H1 (cell line): ENCODE measurements at regions not wholly inside any gene's neighbourhood (a gene's known extent, or its start where the extent isn't known, plus 50 kb on each side); places are given as distances from the start of the nearest gene placed in this dataset.

Experiments used
- CTCF ChIA-PET: fragments of 300-600 bp; sonication (Branson Sonifier 250); formaldehyde crosslinking; loops from one replicate; lab custom pipeline; 2021; ENCODE audit not compliant: partially characterized antibody; lab: Charles Lee
- POLR2A ChIA-PET: fragments of 300-600 bp; sonication (Branson Sonifier 250); formaldehyde crosslinking; loops from one replicate; lab custom pipeline; 2021; ENCODE audit warnings: inconsistent platforms; ENCODE audit not compliant: partially characterized antibody; lab: Charles Lee
- DNase-seq, 2 experiments: peaks; one replicate each; pipeline versions ENCODE4 v3.0.0 to v3.0.0-alpha.2; 2010 to 2022; ENCODE audit warnings: low spot score in 2 of 2, low read depth in 1 of 2, mixed read lengths in 1 of 2
- FAIRE-seq: peaks from 2 replicates; lab custom pipeline; 2011; peaks lifted over from hg19 to GRCh38; lab: Jason Lieb, UNC
- H2AFZ ChIP-seq: 2 replicates; pipeline ENCODE4 v1.8.1; 2012; ENCODE audit warnings: low read length, inconsistent platforms
- H2AK5ac ChIP-seq: 2 replicates; pipeline ENCODE4 v1.6.1; 2013; ENCODE audit warnings: low read depth, low read length
- H2BK120ac ChIP-seq: replicated peaks from 2 replicates; pipeline ENCODE3; 2013; ENCODE audit warnings: low read depth, low read length, inconsistent platforms
- H2BK12ac ChIP-seq: 2 replicates; pipeline ENCODE4 v1.6.1; 2013; ENCODE audit warnings: low read depth, low read length
- H2BK15ac ChIP-seq: 2 replicates; pipeline ENCODE4 v1.6.1; 2013; ENCODE audit warnings: low read length
- H2BK20ac ChIP-seq: 2 replicates; pipeline ENCODE4 v1.6.1; 2013; ENCODE audit warnings: low read length
- H2BK5ac ChIP-seq: 2 replicates; pipeline ENCODE4 v1.6.1; 2013; ENCODE audit warnings: low read depth, low read length
- H3K14ac ChIP-seq: 2 replicates; pipeline ENCODE4 v1.6.1; 2013; ENCODE audit warnings: inconsistent platforms; ENCODE audit not compliant: insufficient read length
- H3K18ac ChIP-seq: 2 replicates; pipeline ENCODE4 v1.6.1; 2013; ENCODE audit warnings: low read length; ENCODE audit errors: extremely low read depth
- H3K23ac ChIP-seq: 2 replicates; pipeline ENCODE4 v1.6.1; 2013; ENCODE audit warnings: inconsistent platforms; ENCODE audit not compliant: insufficient read length
- H3K23me2 ChIP-seq: 2 replicates; pipeline ENCODE4 v1.6.1; 2013; ENCODE audit warnings: low read depth, low read length
- H3K27ac ChIP-seq: 2 replicates; pipeline ENCODE4 v1.6.1; 2011; ENCODE audit warnings: low read depth, low read length, inconsistent platforms
- H3K27me3 ChIP-seq, 4 experiments: replicated peaks in 1 of 4; 1 replicate in 1 of 4; 2 replicates in 3 of 4; pipeline versions ENCODE4 v1.6.1 to v1.8.1; 2011 to 2013; ENCODE audit warnings: low read length in 3 of 4, mild to moderate bottlenecking in 3 of 4, inconsistent platforms in 2 of 4, mixed read lengths in 2 of 4, moderate library complexity in 1 of 4; ENCODE audit not compliant: control insufficient read depth in 3 of 4, insufficient read depth in 3 of 4; ENCODE audit errors: extremely low read depth in 1 of 4
- H3K36me3 ChIP-seq, 4 experiments: 2 replicates each; pipeline versions ENCODE4 v1.6.1 to v1.8.1; 2011 to 2013; ENCODE audit warnings: mild to moderate bottlenecking in 4 of 4, low read length in 3 of 4, moderate library complexity in 2 of 4, control low read depth in 1 of 4, inconsistent platforms in 1 of 4; ENCODE audit not compliant: insufficient read depth in 4 of 4, control insufficient read depth in 2 of 4
- H3K4ac ChIP-seq: replicated peaks from 2 replicates; pipeline ENCODE3; 2013; ENCODE audit warnings: low read length, low read depth, mixed read lengths, inconsistent platforms; ENCODE audit not compliant: insufficient read length
- H3K4me1 ChIP-seq, 4 experiments: replicated peaks in 1 of 4; 1 replicate in 1 of 4; 2 replicates in 3 of 4; pipeline versions ENCODE4 v1.6.1 to v1.8.1; 2011 to 2013; ENCODE audit warnings: low read length in 3 of 4, inconsistent platforms in 2 of 4, mixed read lengths in 1 of 4; ENCODE audit not compliant: insufficient read depth in 4 of 4, control insufficient read depth in 3 of 4
- H3K4me2 ChIP-seq, 2 experiments: 2 replicates each; pipeline versions ENCODE4 v1.6.1 to v1.8.1; 2011 to 2013; ENCODE audit warnings: low read depth in 2 of 2, low read length in 2 of 2, control low read depth in 1 of 2, inconsistent platforms in 1 of 2, mild to moderate bottlenecking in 1 of 2; ENCODE audit not compliant: insufficient read depth in 1 of 2
- H3K4me3 ChIP-seq, 4 experiments: fragments of 200-600, 300-600 bp in 1 of 4; sonication (generic), shearing (Covaris generic), sonication (Bioruptor Twin) in 1 of 4; 2 replicates each; pipeline versions ENCODE4 v1.5.1 to v1.8.1; 2011 to 2016; ENCODE audit warnings: low read length in 4 of 4, low read depth in 3 of 4, control low read depth in 2 of 4, inconsistent platforms in 2 of 4, mild to moderate bottlenecking in 2 of 4, mixed read lengths in 1 of 4, moderate library complexity in 1 of 4; ENCODE audit not compliant: insufficient read depth in 2 of 4; ENCODE audit errors: extremely low read depth in 1 of 4
- H3K56ac ChIP-seq: replicated peaks from 2 replicates; pipeline ENCODE3; 2013; ENCODE audit warnings: low read depth, mild to moderate bottlenecking, mixed read lengths, low read length, inconsistent platforms; ENCODE audit not compliant: insufficient read length
- H3K79me1 ChIP-seq: 2 replicates; pipeline ENCODE4 v1.6.1; 2013; ENCODE audit warnings: low read depth, low read length, control low read depth
- H3K79me2 ChIP-seq, 2 experiments: 2 replicates each; pipeline versions ENCODE4 v1.6.1 to v1.8.1; 2012 to 2013; ENCODE audit warnings: low read length in 2 of 2, mild to moderate bottlenecking in 2 of 2, inconsistent platforms in 1 of 2; ENCODE audit not compliant: insufficient read depth in 2 of 2, control insufficient read depth in 1 of 2
- H3K9ac ChIP-seq, 4 experiments: replicated peaks in 1 of 4; 1 replicate in 1 of 4; 2 replicates in 3 of 4; pipeline versions ENCODE4 v1.6.1 to v1.8.1; 2011 to 2013; ENCODE audit warnings: low read depth in 3 of 4, low read length in 3 of 4, control low read depth in 2 of 4, mild to moderate bottlenecking in 2 of 4, moderate library complexity in 2 of 4, inconsistent platforms in 1 of 4; ENCODE audit errors: extremely low read depth in 1 of 4
- H3K9me3 ChIP-seq, 2 experiments: 2 replicates each; pipeline versions ENCODE4 v1.6.1 to v1.8.1; 2012 to 2013; ENCODE audit warnings: mild to moderate bottlenecking in 2 of 2, moderate library complexity in 2 of 2, control low read depth in 1 of 2, inconsistent platforms in 1 of 2, low read depth in 1 of 2, low read length in 1 of 2, mixed read lengths in 1 of 2; ENCODE audit not compliant: insufficient read depth in 2 of 2
- H4K20me1 ChIP-seq, 2 experiments: replicated peaks in 1 of 2; 2 replicates each; pipeline versions ENCODE3 to v1.8.1; 2011 to 2013; ENCODE audit warnings: inconsistent platforms in 2 of 2, low read length in 2 of 2, mild to moderate bottlenecking in 1 of 2; ENCODE audit not compliant: insufficient read depth in 2 of 2, control insufficient read depth in 1 of 2
- H4K5ac ChIP-seq: 2 replicates; pipeline ENCODE4 v1.6.1; 2013; ENCODE audit warnings: low read length, low read depth, mixed read lengths, inconsistent platforms; ENCODE audit not compliant: insufficient read length
- H4K8ac ChIP-seq: 2 replicates; pipeline ENCODE4 v1.8.0; 2013; ENCODE audit warnings: mild to moderate bottlenecking, moderate library complexity, low read length, inconsistent platforms; ENCODE audit not compliant: insufficient read depth; ENCODE audit errors: extremely low read depth
- H4K91ac ChIP-seq: replicated peaks from 2 replicates; pipeline ENCODE3; 2013; ENCODE audit warnings: low read length, mixed read lengths, inconsistent platforms; ENCODE audit not compliant: insufficient read length
- ASH2L ChIP-seq: fragments of 200-600, 300-600 bp; sonication (generic); IDR thresholded peaks from one replicate; pipeline ENCODE4 v1.7.1; 2017; ENCODE audit warnings: low read length
- CHD2 ChIP-seq: IDR thresholded peaks from 2 replicates; pipeline ENCODE4 v1.6.1; 2012; ENCODE audit warnings: low read length, improper control_type of control experiment
- CREB1 ChIP-seq: IDR thresholded peaks from 2 replicates; pipeline ENCODE4 v1.6.1; 2012; ENCODE audit warnings: inconsistent platforms
- JUND ChIP-seq: IDR thresholded peaks from 2 replicates; pipeline ENCODE4 v1.6.1; 2011; ENCODE audit warnings: mild to moderate bottlenecking, improper control_type of control experiment, low read length
- KDM1A ChIP-seq: fragments of 200-600, 300-600 bp; sonication (generic); IDR thresholded peaks from 2 replicates; pipeline ENCODE4 v1.7.1; 2016; ENCODE audit warnings: mild to moderate bottlenecking, low read length, borderline replicate concordance
- POLR2AphosphoS5 ChIP-seq: IDR thresholded peaks from 2 replicates; pipeline ENCODE4 v1.6.1; 2011; ENCODE audit warnings: low read depth, low read length
- RNF2 ChIP-seq: fragments of 200-900, 300-1000 bp; sonication (generic); IDR thresholded peaks from 2 replicates; pipeline ENCODE4 v1.7.1; 2016; ENCODE audit warnings: borderline replicate concordance, low read depth, mild to moderate bottlenecking, antibody characterized with exemption, low read length; ENCODE audit not compliant: poor library complexity, severe bottlenecking; ENCODE audit errors: missing control alignments
- WGBS, 2 experiments: shearing (Covaris generic) in 1 of 2; methylation state at CpG; one replicate each; pipeline versions ENCODE4 v1.1.6 to v1.1.7; 2013 to 2015; ENCODE audit warnings: low lambda C conversion rate in 2 of 2, mixed read lengths in 2 of 2, inconsistent platforms in 1 of 2, low coverage in 1 of 2, missing lambda C conversion rate in 1 of 2; ENCODE audit not compliant: insufficient replicate concordance in 2 of 2, insufficient coverage in 1 of 2, insufficient read length in 1 of 2; ENCODE audit errors: extremely low coverage in 1 of 2, missing lambda C conversion rate in 1 of 2; 5-methylcytosine and 5-hydroxymethylcytosine counted together
- TF ChIP-seq, protein P1 (sequence below): IDR thresholded peaks from 2 replicates; pipeline ENCODE4 v1.6.1; 2012; ENCODE audit warnings: inconsistent platforms

DNA sequence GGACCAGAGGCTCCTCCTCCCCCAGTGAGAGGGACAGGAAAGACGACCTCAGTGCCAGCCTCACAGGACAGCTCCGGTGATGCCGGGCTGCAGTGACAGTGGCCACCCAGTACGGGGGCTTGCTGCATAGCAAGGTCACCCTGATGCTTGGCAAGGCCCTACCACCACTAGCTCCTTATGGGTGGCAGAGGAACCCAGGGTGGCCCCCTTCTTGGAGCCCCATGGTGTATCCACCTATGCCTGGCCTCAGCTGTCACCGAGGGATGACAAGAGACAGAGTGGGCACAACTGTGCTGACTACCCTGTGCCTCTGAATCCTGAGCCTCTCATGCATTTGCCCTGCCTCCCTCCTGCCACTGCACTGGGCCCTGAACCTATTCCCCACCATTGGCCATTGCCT, 809.2 kb downstream of the TBC1D22A start:
- DNase-seq: no peak
- H2AFZ ChIP-seq: no peak overlapping the region
- no peak overlapping the region for H4K91ac ChIP-seq
- H2BK5ac ChIP-seq: no peak overlapping the region
- H3K79me2 ChIP-seq: no peaks in the 10 kb centered on the region
- no peak for FAIRE-seq
- H3K79me1 ChIP-seq: no peaks in the 10 kb centered on the region
- ChIA-PET POLR2A (no interaction called here), CTCF (no interaction called here)
- 0 out of 2 replicates have a peak, but pooled peaks cover 2% of the 10 kb centered on the region for H3K23me2 ChIP-seq
- no peak overlapping the region for H4K5ac ChIP-seq
- no peak overlapping the region for H4K8ac ChIP-seq
- H2BK12ac ChIP-seq: no peak overlapping the region
- peaks cover 84 to 88% of the 10 kb centered on the region in 2 experiments for H3K9me3 ChIP-seq
- H3K27me3 ChIP-seq: no peaks in the 10 kb centered on the region
- H3K14ac ChIP-seq: no peak overlapping the region
- no peak overlapping the region for H3K4me3 ChIP-seq
- no peak overlapping the region for H3K23ac ChIP-seq
- H2BK20ac ChIP-seq: no peak overlapping the region
- H3K36me3 ChIP-seq: no peaks in the 10 kb centered on the region; a peak in 1 of 8 replicates
- H3K9ac ChIP-seq: no peak overlapping the region
- TF ChIP-seq CREB1 (no peak), RNF2 (no peak), POLR2AphosphoS5 (no peak), CHD2 (no peak), KDM1A (no peak), JUND (no peak), ASH2L (no peak)
- TF ChIP-seq, protein P1, sequence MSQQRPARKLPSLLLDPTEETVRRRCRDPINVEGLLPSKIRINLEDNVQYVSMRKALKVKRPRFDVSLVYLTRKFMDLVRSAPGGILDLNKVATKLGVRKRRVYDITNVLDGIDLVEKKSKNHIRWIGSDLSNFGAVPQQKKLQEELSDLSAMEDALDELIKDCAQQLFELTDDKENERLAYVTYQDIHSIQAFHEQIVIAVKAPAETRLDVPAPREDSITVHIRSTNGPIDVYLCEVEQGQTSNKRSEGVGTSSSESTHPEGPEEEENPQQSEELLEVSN: no peak
- TF ChIP-seq, all 59 proteins: peak for 0
- Histone ChIP-seq H2BK120ac (no peak overlapping the region), H4K20me1 (no peaks in the 10 kb centered on the region), H3K56ac (no peak overlapping the region), H2AK5ac (no peak overlapping the region), H3K4ac (no peak overlapping the region), H2BK15ac (no peak overlapping the region), H3K27ac (no peak overlapping the region), H3K4me1 (no peaks in the 10 kb centered on the region), H3K4me2 (no peak overlapping the region), H3K18ac (no peak overlapping the region)
- 84% methylated on average over 4 of the region's 5 CpGs; no CpG with 5 or more reads in 1 of the 2 experiments for WGBS, 2 experiments
